ENCODE measurements at regions not wholly inside any gene's neighbourhood (a gene's known extent, or its start where the extent isn't known, plus 50 kb on each side); places are given as distances from the start of the nearest gene placed in this dataset.

GRCh38 chr12:93126069-93126474, 197.0 kb upstream of the EEA1 start:
- Histone ChIP-seq H3K27ac (ENCODE audit: low read depth, low read length) (no peak overlapping the region), H3K4me1 (ENCODE audit: control insufficient read depth, insufficient read depth, low read length) (peaks cover 4% of the 10 kb centered on the region), H3K9ac (ENCODE audit: low read length) (no peak overlapping the region), H3K27me3 (ENCODE audit: control insufficient read depth, insufficient read depth, low read length) (no peaks in the 10 kb centered on the region), H3K36me3 (ENCODE audit: control insufficient read depth, insufficient read depth, low read length) (no peaks in the 10 kb centered on the region), H3K4me3 (ENCODE audit: low read length) (no peak overlapping the region)

- no peak overlapping the region for H3K27ac ChIP-seq (ENCODE audit: low read depth, low read length)
Measured at GRCh38 chr12:93127107-93127560, 198.0 kb upstream of the EEA1 start.

GRCh38 chr12:93127582-93128331, 198.7 kb upstream of the EEA1 start:
- Histone ChIP-seq H3K4me3 (ENCODE audit: low read length) (no peak overlapping the region), H3K27me3 (ENCODE audit: control insufficient read depth, insufficient read depth, low read length) (no peaks in the 10 kb centered on the region), H3K36me3 (ENCODE audit: control insufficient read depth, insufficient read depth, low read length) (no peaks in the 10 kb centered on the region), H3K27ac (ENCODE audit: low read depth, low read length) (no peak overlapping the region), H3K9ac (ENCODE audit: low read length) (no peak overlapping the region), H3K4me1 (ENCODE audit: control insufficient read depth, insufficient read depth, low read length) (peaks cover 4% of the 10 kb centered on the region)

More at GRCh38 chr12:93127107-93127560, 198.0 kb upstream of the EEA1 start:
- Histone ChIP-seq H3K4me3 (ENCODE audit: low read length) (no peak overlapping the region), H3K27me3 (ENCODE audit: control insufficient read depth, insufficient read depth, low read length) (no peaks in the 10 kb centered on the region), H3K36me3 (ENCODE audit: control insufficient read depth, insufficient read depth, low read length) (no peaks in the 10 kb centered on the region), H3K4me1 (ENCODE audit: control insufficient read depth, insufficient read depth, low read length) (peaks cover 4% of the 10 kb centered on the region), H3K9ac (ENCODE audit: low read length) (no peak overlapping the region)

GRCh38 chr12:93128332-93128707, 199.2 kb upstream of the EEA1 start:
- H3K4me1 ChIP-seq (ENCODE audit: control insufficient read depth, insufficient read depth, low read length), result peaks cover 4% of the 10 kb centered on the region
- no peaks in the 10 kb centered on the region for H3K27me3 ChIP-seq (ENCODE audit: control insufficient read depth, insufficient read depth, low read length)
- no peaks in the 10 kb centered on the region for H3K36me3 ChIP-seq (ENCODE audit: control insufficient read depth, insufficient read depth, low read length)
- H3K4me3 ChIP-seq (ENCODE audit: low read length), result no peak overlapping the region
- H3K27ac ChIP-seq (ENCODE audit: low read depth, low read length), result no peak overlapping the region
- no peak overlapping the region for H3K9ac ChIP-seq (ENCODE audit: low read length)

- Histone ChIP-seq H3K9ac (ENCODE audit: low read length) (no peak overlapping the region), H3K27ac (ENCODE audit: low read depth, low read length) (no peak overlapping the region), H3K4me3 (ENCODE audit: low read length) (no peak overlapping the region), H3K36me3 (ENCODE audit: control insufficient read depth, insufficient read depth, low read length) (no peaks in the 10 kb centered on the region), H3K27me3 (ENCODE audit: control insufficient read depth, insufficient read depth, low read length) (no peaks in the 10 kb centered on the region), H3K4me1 (ENCODE audit: control insufficient read depth, insufficient read depth, low read length) (peaks cover 4% of the 10 kb centered on the region)
Measured at GRCh38 chr12:93130366-93131054, 201.4 kb upstream of the EEA1 start.

GRCh38 chr12:93133361-93133760, 204.3 kb upstream of the EEA1 start:
- H3K4me1 ChIP-seq (ENCODE audit: control insufficient read depth, insufficient read depth, low read length), result peaks cover 5% of the 10 kb centered on the region
- H3K9ac ChIP-seq (ENCODE audit: low read length), result no peak overlapping the region
- H3K27ac ChIP-seq (ENCODE audit: low read depth, low read length), result no peak overlapping the region
- no peak overlapping the region for H3K4me3 ChIP-seq (ENCODE audit: low read length)
- no peaks in the 10 kb centered on the region for H3K36me3 ChIP-seq (ENCODE audit: control insufficient read depth, insufficient read depth, low read length)
- no peaks in the 10 kb centered on the region for H3K27me3 ChIP-seq (ENCODE audit: control insufficient read depth, insufficient read depth, low read length)

- no peaks in the 10 kb centered on the region for H3K36me3 ChIP-seq (ENCODE audit: control insufficient read depth, insufficient read depth, low read length)
- no peak overlapping the region for H3K9ac ChIP-seq (ENCODE audit: low read length)
- H3K27ac ChIP-seq (ENCODE audit: low read depth, low read length), result no peak overlapping the region
- peaks cover 5% of the 10 kb centered on the region for H3K4me1 ChIP-seq (ENCODE audit: control insufficient read depth, insufficient read depth, low read length)
- no peaks in the 10 kb centered on the region for H3K27me3 ChIP-seq (ENCODE audit: control insufficient read depth, insufficient read depth, low read length)
- H3K4me3 ChIP-seq (ENCODE audit: low read length), result no peak overlapping the region
Measured at GRCh38 chr12:93134175-93134890, 205.2 kb upstream of the EEA1 start.

GRCh38 chr12:93134893-93135285, 205.8 kb upstream of the EEA1 start:
- H3K36me3 ChIP-seq (ENCODE audit: control insufficient read depth, insufficient read depth, low read length), result no peaks in the 10 kb centered on the region
- H3K27ac ChIP-seq (ENCODE audit: low read depth, low read length), result no peak overlapping the region
- peaks cover 5% of the 10 kb centered on the region for H3K4me1 ChIP-seq (ENCODE audit: control insufficient read depth, insufficient read depth, low read length)
- no peaks in the 10 kb centered on the region for H3K27me3 ChIP-seq (ENCODE audit: control insufficient read depth, insufficient read depth, low read length)
- no peak overlapping the region for H3K9ac ChIP-seq (ENCODE audit: low read length)
- H3K4me3 ChIP-seq (ENCODE audit: low read length), result no peak overlapping the region

- Histone ChIP-seq H3K27ac (ENCODE audit: low read depth, low read length) (no peak overlapping the region), H3K4me1 (ENCODE audit: control insufficient read depth, insufficient read depth, low read length) (peaks cover 5% of the 10 kb centered on the region), H3K4me3 (ENCODE audit: low read length) (no peak overlapping the region), H3K9ac (ENCODE audit: low read length) (no peak overlapping the region), H3K36me3 (ENCODE audit: control insufficient read depth, insufficient read depth, low read length) (no peaks in the 10 kb centered on the region), H3K27me3 (ENCODE audit: control insufficient read depth, insufficient read depth, low read length) (no peaks in the 10 kb centered on the region)
Measured at GRCh38 chr12:93135286-93136239, 206.5 kb upstream of the EEA1 start.

GRCh38 chr12:93136253-93137055, 207.4 kb upstream of the EEA1 start:
- H3K27me3 ChIP-seq (ENCODE audit: control insufficient read depth, insufficient read depth, low read length), result no peaks in the 10 kb centered on the region
- no peak overlapping the region for H3K4me3 ChIP-seq (ENCODE audit: low read length)
- H3K9ac ChIP-seq (ENCODE audit: low read length), result no peak overlapping the region
- peak overlapping the region; percentile 11 for H3K27ac ChIP-seq (ENCODE audit: low read depth, low read length)
- no peaks in the 10 kb centered on the region for H3K36me3 ChIP-seq (ENCODE audit: control insufficient read depth, insufficient read depth, low read length)
- peaks cover 5% of the 10 kb centered on the region for H3K4me1 ChIP-seq (ENCODE audit: control insufficient read depth, insufficient read depth, low read length)

Measured in rectal smooth muscle tissue (tissue), 1 donor.